CD14-positive monocyte (primary cell): ENCODE measurements at regions not wholly inside any gene's neighbourhood (a gene's known extent, or its start where the extent isn't known, plus 50 kb on each side); places are given as distances from the start of the nearest gene placed in this dataset.

Experiments
- DNase-seq, 3 donors: peaks; one replicate each; pipeline ENCODE4 v3.0.0-alpha.2; 2011 to 2022
- H2AFZ ChIP-seq: 2 replicates; pipeline ENCODE4 v1.6.0; 2012; ENCODE audit warnings: mild to moderate bottlenecking, low read depth, low read length, inconsistent platforms; ENCODE audit not compliant: insufficient read depth, poor library complexity, severe bottlenecking
- H3K27ac ChIP-seq, 2 donors: 1 replicate in 1 of 2; 2 replicates in 1 of 2; pipeline ENCODE4 v1.5.1; 2012 to 2013; ENCODE audit warnings: low read length in 2 of 2, control low read depth in 1 of 2, inconsistent platforms in 1 of 2, low read depth in 1 of 2, mild to moderate bottlenecking in 1 of 2
- H3K27me3 ChIP-seq, 2 donors: one replicate each; pipeline versions ENCODE4 v1.6.0 to v1.6.1; 2011 to 2013; ENCODE audit warnings: low read length in 2 of 2; ENCODE audit not compliant: control insufficient read depth in 2 of 2, insufficient read depth in 2 of 2
- H3K36me3 ChIP-seq, 2 donors: replicated peaks in 1 of 2; 1 replicate in 1 of 2; 2 replicates in 1 of 2; pipeline versions ENCODE4 v1.5.1 to v1.6.1; 2012 to 2013; ENCODE audit warnings: low read length in 2 of 2, control low read depth in 1 of 2, inconsistent platforms in 1 of 2, mild to moderate bottlenecking in 1 of 2; ENCODE audit not compliant: insufficient read depth in 2 of 2, control insufficient read depth in 1 of 2
- H3K4me1 ChIP-seq, 2 donors: 1 replicate in 1 of 2; 2 replicates in 1 of 2; pipeline versions ENCODE4 v1.5.1 to v1.6.1; 2012 to 2013; ENCODE audit warnings: low read length in 2 of 2, control low read depth in 1 of 2, inconsistent platforms in 1 of 2, mild to moderate bottlenecking in 1 of 2, moderate library complexity in 1 of 2; ENCODE audit not compliant: insufficient read depth in 2 of 2, control insufficient read depth in 1 of 2
- H3K4me2 ChIP-seq: replicated peaks from 2 replicates; pipeline ENCODE3; 2012; ENCODE audit warnings: low read length, moderate library complexity, mild to moderate bottlenecking; ENCODE audit not compliant: poor library complexity, severe bottlenecking; ENCODE audit errors: extremely low read depth
- H3K4me3 ChIP-seq, 3 experiments: fragments of 200-600 bp in 1 of 3; sonication (generic) in 1 of 3; replicated peaks in 1 of 3; 1 replicate in 2 of 3; 2 replicates in 1 of 3; pipeline ENCODE4 v1.5.1; 2011 to 2013; ENCODE audit warnings: low read length in 3 of 3, mild to moderate bottlenecking in 3 of 3, control low read depth in 2 of 3, low read depth in 2 of 3, inconsistent platforms in 1 of 3, moderate library complexity in 1 of 3
- H3K79me2 ChIP-seq: 2 replicates; pipeline ENCODE4 v1.6.0; 2012; ENCODE audit warnings: mild to moderate bottlenecking, control low read depth, inconsistent platforms, low read length, moderate library complexity; ENCODE audit not compliant: insufficient read depth
- H3K9ac ChIP-seq: 2 replicates; pipeline ENCODE4 v1.6.0; 2017; ENCODE audit warnings: low read length, mild to moderate bottlenecking; ENCODE audit not compliant: insufficient read depth, poor library complexity, severe bottlenecking
- H3K9me3 ChIP-seq, 2 donors: replicated peaks in 1 of 2; 1 replicate in 1 of 2; 2 replicates in 1 of 2; pipeline versions ENCODE4 v1.5.1 to v1.6.1; 2012 to 2013; ENCODE audit warnings: low read length in 2 of 2, control low read depth in 1 of 2; ENCODE audit not compliant: control insufficient read depth in 1 of 2, insufficient read depth in 1 of 2
- H4K20me1 ChIP-seq: 2 replicates; pipeline ENCODE4 v1.6.0; 2012; ENCODE audit warnings: mild to moderate bottlenecking, low read length, control low read depth, moderate library complexity; ENCODE audit not compliant: insufficient read depth
- H3K27ac Mint-ChIP-seq, 7 donors: one replicate each; pipeline ENCODE4 v1.8.0; 2020; ENCODE audit warnings: mild to moderate bottlenecking in 7 of 7, mixed read lengths in 7 of 7, moderate library complexity in 6 of 7, inconsistent platforms in 2 of 7
- H3K27me3 Mint-ChIP-seq, 3 donors: one replicate each; pipeline ENCODE4 v1.8.0; 2021 to 2022; ENCODE audit warnings: low read depth in 3 of 3, mild to moderate bottlenecking in 3 of 3, mixed read lengths in 3 of 3, moderate library complexity in 3 of 3, inconsistent platforms in 1 of 3
- H3K36me3 Mint-ChIP-seq, 2 donors: one replicate each; pipeline ENCODE4 v1.8.0; 2020; ENCODE audit warnings: mixed read lengths in 2 of 2, inconsistent platforms in 1 of 2, mild to moderate bottlenecking in 1 of 2
- H3K4me1 Mint-ChIP-seq: one replicate; pipeline ENCODE4 v1.8.0; 2020; ENCODE audit warnings: mild to moderate bottlenecking, mixed read lengths
- H3K4me3 Mint-ChIP-seq, 2 donors: one replicate each; pipeline ENCODE4 v1.8.0; 2020; ENCODE audit warnings: mild to moderate bottlenecking in 2 of 2, mixed read lengths in 2 of 2, moderate library complexity in 1 of 2
- H3K9me3 Mint-ChIP-seq, 7 donors: one replicate each; pipeline ENCODE4 v1.8.0; 2020 to 2022; ENCODE audit warnings: mixed read lengths in 7 of 7, mild to moderate bottlenecking in 6 of 7, moderate library complexity in 6 of 7, inconsistent platforms in 2 of 7
- CTCF ChIP-seq: fragments of 200-600 bp; IDR thresholded peaks from one replicate; pipeline ENCODE4 v1.8.0; 2022; ENCODE audit warnings: antibody characterized with exemption, mild to moderate bottlenecking
- intact Hi-C, 2 donors: fragments of 100-400 bp; cut with micrococcal nuclease; formaldehyde crosslinking; loops; one replicate each; pipeline versions ENCODE4 v1.15.0 to v1.15.1; 2023

- Histone ChIP-seq H3K36me3 (no peaks in the 10 kb centered on the region), H2AFZ (no peak overlapping the region), H3K27me3 (no peaks in the 10 kb centered on the region), H4K20me1 (no peaks in the 10 kb centered on the region), H3K9me3 (peaks cover 0 to 7% of the 10 kb centered on the region in 2 donors), H3K4me1 (no peaks in the 10 kb centered on the region), H3K79me2 (no peaks in the 10 kb centered on the region), H3K4me2 (no peak overlapping the region), H3K9ac (no peak overlapping the region), H3K4me3 (no peak overlapping the region), H3K27ac (no peak overlapping the region)
- no peaks in the 10 kb centered on the region for H3K36me3 Mint-ChIP-seq
- no peak overlapping the region for H3K4me3 Mint-ChIP-seq
- peaks cover 0 to 2% (median 0%) of the 10 kb centered on the region in 3 donors for H3K27me3 Mint-ChIP-seq
- TF ChIP-seq CTCF: no peak
- no peaks in the 10 kb centered on the region for H3K4me1 Mint-ChIP-seq
- H3K27ac Mint-ChIP-seq: no peak overlapping the region
- peaks cover 0 to 7% (median 5%) of the 10 kb centered on the region in 7 donors for H3K9me3 Mint-ChIP-seq
- DNase-seq: no peak
- intact Hi-C loops: no loop called here
Measured at GRCh38 chrX:113124693-113125092, 284.1 kb upstream of the AMOT start.

GRCh38 chrX:113075521-113075920 lies 234.9 kb upstream of the AMOT start:
- no peak for TF ChIP-seq CTCF
- Histone ChIP-seq H3K4me1 (no peaks in the 10 kb centered on the region), H3K36me3 (no peaks in the 10 kb centered on the region), H4K20me1 (no peaks in the 10 kb centered on the region), H3K9me3 (peaks cover 0 to 13% of the 10 kb centered on the region in 2 donors), H3K27ac (no peak overlapping the region), H3K79me2 (no peaks in the 10 kb centered on the region), H2AFZ (no peak overlapping the region), H3K4me3 (no peak overlapping the region), H3K4me2 (no peak overlapping the region), H3K27me3 (no peaks in the 10 kb centered on the region), H3K9ac (no peak overlapping the region)
- intact Hi-C loops: no loop called here
- peaks cover 0 to 8% (median 4%) of the 10 kb centered on the region in 7 donors for H3K9me3 Mint-ChIP-seq
- no peaks in the 10 kb centered on the region for H3K36me3 Mint-ChIP-seq
- peaks cover 0 to 1% (median 0%) of the 10 kb centered on the region in 3 donors for H3K27me3 Mint-ChIP-seq
- no peaks in the 10 kb centered on the region for H3K4me1 Mint-ChIP-seq
- H3K4me3 Mint-ChIP-seq: no peak overlapping the region
- no peak for DNase-seq
- H3K27ac Mint-ChIP-seq: no peak overlapping the region
